GM12864 (cell line): ENCODE measurements at regions not wholly inside any gene's neighbourhood (a gene's known extent, or its start where the extent isn't known, plus 50 kb on each side); places are given as distances from the start of the nearest gene placed in this dataset.

ENCODE experiments used
- DNase-seq: peaks from one replicate; pipeline ENCODE4 v3.0.0-alpha.2; 2011; ENCODE audit warnings: low read depth
- H3K4me3 ChIP-seq: 2 replicates; pipeline ENCODE4 v1.5.1; 2011; ENCODE audit warnings: mild to moderate bottlenecking, low read depth, low read length, control low read depth
- CTCF ChIP-seq: IDR thresholded peaks from 2 replicates; pipeline ENCODE4 v1.5.1; 2011; ENCODE audit warnings: low read depth, mild to moderate bottlenecking, moderate library complexity, low read length, control low read depth, inconsistent platforms; ENCODE audit errors: missing control alignments

GRCh38 chr9:75461183-75461582 lies 372.9 kb downstream of the OSTF1 start:
- DNase-seq, result no peak
- TF ChIP-seq CTCF, result no peak
- no peak overlapping the region for H3K4me3 ChIP-seq

DNA sequence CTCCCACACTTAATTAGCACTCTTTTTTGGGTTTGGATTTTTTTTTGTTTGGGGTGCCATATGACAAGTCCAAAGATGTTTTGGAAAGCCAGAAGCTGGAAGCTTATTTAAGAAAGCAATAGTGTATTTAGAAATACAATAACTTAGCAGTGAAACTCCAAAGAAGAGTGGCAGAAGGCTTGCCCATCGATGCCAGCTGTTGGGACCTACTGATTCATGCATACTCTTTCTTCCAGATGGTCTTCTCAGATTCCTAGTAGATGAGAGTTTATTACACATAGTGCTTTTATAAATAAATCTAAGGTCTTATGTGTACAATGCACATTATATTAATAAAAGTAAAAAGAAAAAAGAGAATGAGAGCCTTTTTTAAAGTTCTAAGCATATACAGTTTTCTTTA lies 374.6 kb downstream of the OSTF1 start:
- no peak overlapping the region for H3K4me3 ChIP-seq
- TF ChIP-seq CTCF, result no peak
- DNase-seq, result no peak

GRCh38 chr9:75463871-75464270 lies 375.6 kb downstream of the OSTF1 start:
- no peak overlapping the region for H3K4me3 ChIP-seq
- TF ChIP-seq CTCF, result no peak
- DNase-seq, result no peak

DNA sequence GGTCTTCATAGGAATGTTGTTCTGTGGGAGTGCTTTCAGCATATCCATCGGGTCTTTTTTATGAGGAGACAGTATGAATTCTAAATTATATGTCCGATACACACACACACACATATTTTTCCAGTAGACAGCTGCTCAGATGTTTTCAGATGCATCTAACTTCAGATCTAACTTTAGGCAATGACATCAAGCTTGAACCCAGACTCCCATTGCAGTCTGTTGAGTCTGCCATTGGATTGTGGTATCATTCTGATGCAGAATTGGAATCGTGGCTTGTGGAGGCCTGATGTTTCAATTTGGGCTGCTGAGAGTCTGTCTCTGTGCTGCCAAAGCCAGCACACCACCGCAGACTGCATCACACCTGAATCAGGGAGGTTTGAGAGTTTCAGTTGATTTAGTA lies 376.4 kb downstream of the OSTF1 start:
- no peak for TF ChIP-seq CTCF
- no peak overlapping the region for H3K4me3 ChIP-seq
- DNase-seq, result no peak

DNA sequence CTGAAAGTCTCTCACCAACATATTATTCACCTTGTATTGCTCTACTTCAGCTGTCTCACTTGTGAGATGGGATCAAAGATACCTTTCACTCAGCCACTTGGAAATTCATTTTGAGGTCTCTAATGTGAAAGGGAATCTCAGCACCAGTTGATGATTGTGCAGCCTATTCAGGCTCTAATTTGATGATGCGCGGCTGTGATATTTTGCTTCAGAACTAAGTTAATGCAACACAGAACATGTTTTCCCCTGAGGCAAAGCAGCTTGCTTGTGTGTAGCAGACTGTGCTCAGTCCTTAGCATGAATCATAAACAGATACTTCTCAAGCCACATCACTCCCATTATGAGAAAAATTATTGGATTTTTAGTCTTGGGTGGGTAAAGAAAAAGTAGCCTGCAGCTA lies 378.8 kb downstream of the OSTF1 start:
- no peak for DNase-seq
- TF ChIP-seq CTCF, result no peak
- H3K4me3 ChIP-seq, result no peak overlapping the region

- DNase-seq, result no peak
- no peak overlapping the region for H3K4me3 ChIP-seq
Measured at GRCh38 chr9:75471549-75472114, 383.3 kb downstream of the OSTF1 start.

More at GRCh38 chr9:75471549-75472114, 383.3 kb downstream of the OSTF1 start:
- TF ChIP-seq CTCF, result no peak
